Panc1 (cell line): ENCODE measurements at regions not wholly inside any gene's neighbourhood (a gene's known extent, or its start where the extent isn't known, plus 50 kb on each side); places are given as distances from the start of the nearest gene placed in this dataset.

Experiments used
- ATAC-seq: fragments of 200-7000 bp; cut with Tn5 transposase; 2 replicates; pipeline ENCODE4 v1.9.1; 2020; ENCODE audit warnings: mild to moderate bottlenecking, moderate library complexity
- BruUV-seq: library from RNA; stranded (reverse); fragments of 400-500 nt; replicated peaks from 2 replicates; lab custom pipeline; 2021; lab: Mats Ljungman, UMichigan
- CTCF ChIA-PET: fragments of 300-600 bp; sonication (Branson Sonifier 250); formaldehyde crosslinking; loops from one replicate; lab custom pipeline; 2022; ENCODE audit warnings: antibody characterized with exemption; lab: Charles Lee
- POLR2A ChIA-PET: fragments of 300-600 bp; sonication (Branson Sonifier 250); formaldehyde crosslinking; loops from one replicate; lab custom pipeline; 2022; ENCODE audit warnings: antibody characterized with exemption; lab: Charles Lee
- DNase-seq: peaks from one replicate; pipeline ENCODE4 v3.0.0-alpha.2; 2010; ENCODE audit warnings: low read depth, low spot score
- H3K27ac ChIP-seq: 2 replicates; pipeline ENCODE4 v1.5.1; 2011; ENCODE audit warnings: mild to moderate bottlenecking, low read length, inconsistent platforms
- H3K27me3 ChIP-seq: fragments of 200-500 bp; sonication (Bioruptor generic); 2 replicates; pipeline ENCODE4 v1.6.0; 2014; ENCODE audit warnings: low read length, inconsistent platforms; ENCODE audit not compliant: control insufficient read depth, insufficient read depth
- H3K36me3 ChIP-seq: fragments of 200-500 bp; sonication (Bioruptor generic); 2 replicates; pipeline ENCODE4 v1.5.1; 2014; ENCODE audit warnings: inconsistent platforms, mild to moderate bottlenecking, low read length, moderate library complexity; ENCODE audit not compliant: control insufficient read depth, insufficient read depth
- H3K4me1 ChIP-seq: 2 replicates; pipeline ENCODE4 v1.5.1; 2011; ENCODE audit warnings: inconsistent platforms, mild to moderate bottlenecking, low read length, moderate library complexity; ENCODE audit not compliant: control insufficient read depth, insufficient read depth
- H3K4me3 ChIP-seq, 2 experiments: 2 replicates each; pipeline ENCODE4 v1.5.1; 2011 to 2012; ENCODE audit warnings: low read depth in 2 of 2, low read length in 2 of 2, mild to moderate bottlenecking in 2 of 2, inconsistent platforms in 1 of 2, moderate library complexity in 1 of 2
- H3K9me3 ChIP-seq: fragments of 200-500 bp; sonication (Bioruptor generic); 2 replicates; pipeline ENCODE4 v1.5.1; 2014; ENCODE audit warnings: low read depth, mild to moderate bottlenecking, inconsistent platforms, low read length, moderate library complexity; ENCODE audit not compliant: control insufficient read depth, insufficient read depth
- CTCF ChIP-seq: fragments of 450-650 bp; IDR thresholded peaks from 2 replicates; pipeline ENCODE4 v1.5.1; 2017; ENCODE audit warnings: mild to moderate bottlenecking
- POLR2AphosphoS5 ChIP-seq: IDR thresholded peaks from 2 replicates; pipeline ENCODE4 v1.6.1; 2012; ENCODE audit warnings: mild to moderate bottlenecking, low read depth, low read length, moderate library complexity
- REST ChIP-seq, 2 experiments: IDR thresholded peaks; 2 replicates each; pipeline ENCODE4 v1.6.1; 2011 to 2012; ENCODE audit warnings: low read depth in 2 of 2, control low read depth in 1 of 2, low read length in 1 of 2, mild to moderate bottlenecking in 1 of 2, moderate library complexity in 1 of 2; ENCODE audit not compliant: insufficient read depth in 1 of 2
- SIN3A ChIP-seq: IDR thresholded peaks from 2 replicates; pipeline ENCODE4 v1.6.1; 2012; ENCODE audit warnings: low read depth, mild to moderate bottlenecking, low read length, moderate library complexity, borderline replicate concordance; ENCODE audit not compliant: insufficient read depth
- TCF7L2 ChIP-seq: IDR thresholded peaks from 2 replicates; pipeline ENCODE4 v1.6.1; 2011; ENCODE audit warnings: mild to moderate bottlenecking, low read depth, low read length, inconsistent platforms
- in situ Hi-C: cut with HindIII; loops from 2 replicates; pipeline ENCODE4 v1.10.0; 2016; ENCODE audit warnings: low sequenced_read_pairs, low pct_unique_long_range_greater_than_20kb
- intact Hi-C: fragments of 100-400 bp; cut with micrococcal nuclease; formaldehyde crosslinking; loops from one replicate; pipeline ENCODE4 v1.10.0; 2022; ENCODE audit not compliant: unreplicated experiment

- BruUV-seq = no TSS peak
- Histone ChIP-seq H3K36me3 (no peaks in the 10 kb centered on the region; the same call in 1 of the 2 replicates), H3K27ac (no peak overlapping the region), H3K4me3 (no peak overlapping the region), H3K9me3 (no peaks in the 10 kb centered on the region), H3K4me1 (no peaks in the 10 kb centered on the region), H3K27me3 (peaks cover 20% of the 10 kb centered on the region)
- ChIA-PET POLR2A (no interaction called here), CTCF (no interaction called here)
- intact Hi-C loops (no loop called here), in situ Hi-C loops (no loop called here)
- TF ChIP-seq REST (IDR thresholded peaks at IDR 0.05; ENCODE audit: insufficient read depth in 1 of 2, low read depth in 2 of 2, low read length in 1 of 2) = no peak
- TF ChIP-seq SIN3A = no peak
- TF ChIP-seq POLR2AphosphoS5 = no peak
- no peak for TF ChIP-seq TCF7L2
- TF ChIP-seq CTCF = no peak
- no peak for ATAC-seq
- DNase-seq = no peak
These were observed 58.4 kb downstream of the KLHDC7A start for GRCh38 chr1:18539171-18539570.

GRCh38 chr1:18540136-18540765 lies 59.5 kb downstream of the KLHDC7A start:
- in situ Hi-C loops (no loop called here), intact Hi-C loops (no loop called here)
- no peak for TF ChIP-seq CTCF
- TF ChIP-seq POLR2AphosphoS5 = no peak
- no peak for TF ChIP-seq SIN3A
- TF ChIP-seq REST (IDR thresholded peaks at IDR 0.05; ENCODE audit: insufficient read depth in 1 of 2, low read depth in 2 of 2, low read length in 1 of 2) = no peak
- no peak for TF ChIP-seq TCF7L2
- DNase-seq (no peak), ATAC-seq (no peak)
- Histone ChIP-seq H3K27me3 (peaks cover 12% of the 10 kb centered on the region), H3K4me3 (no peak overlapping the region), H3K27ac (no peak overlapping the region), H3K4me1 (no peaks in the 10 kb centered on the region), H3K36me3 (no peaks in the 10 kb centered on the region; the same call in 1 of the 2 replicates), H3K9me3 (no peaks in the 10 kb centered on the region)
- BruUV-seq = no TSS peak
- POLR2A ChIA-PET = no interaction called here
- CTCF ChIA-PET = no interaction called here
